GM18505 (cell line): ENCODE measurements at regions not wholly inside any gene's neighbourhood (a gene's known extent, or its start where the extent isn't known, plus 50 kb on each side); places are given as distances from the start of the nearest gene placed in this dataset.

ENCODE experiments used
- ATAC-seq: cut with Tn5 transposase; IDR thresholded peaks from one replicate; pipeline ENCODE4 v1.9.1; 2021; ENCODE audit not compliant: unreplicated experiment
- POLR2A ChIP-seq: IDR thresholded peaks from 4 replicates; pipeline ENCODE4 v1.6.1; 2011; ENCODE audit warnings: borderline replicate concordance; ENCODE audit not compliant: insufficient read depth, insufficient read length; ENCODE audit errors: extremely low read depth

GRCh38 chr13:85431720-85432119 lies 367.5 kb downstream of the SLITRK6 start:
- no peak for TF ChIP-seq POLR2A
- ATAC-seq = no peak

- no peak for TF ChIP-seq POLR2A
- no peak for ATAC-seq
Measured at GRCh38 chr13:85430216-85430794, 368.9 kb downstream of the SLITRK6 start.

GRCh38 chr13:85427416-85427815 lies 371.8 kb downstream of the SLITRK6 start:
- TF ChIP-seq POLR2A = no peak
- no peak for ATAC-seq

- no peak for ATAC-seq
- TF ChIP-seq POLR2A = no peak
Measured at GRCh38 chr13:85420136-85420535, 379.1 kb downstream of the SLITRK6 start.

GRCh38 chr13:85419611-85420010 lies 379.6 kb downstream of the SLITRK6 start:
- ATAC-seq = no peak

GRCh38 chr13:85417807-85418206 lies 381.4 kb downstream of the SLITRK6 start:
- TF ChIP-seq POLR2A = no peak
- no peak for ATAC-seq

More at GRCh38 chr13:85419611-85420010, 379.6 kb downstream of the SLITRK6 start:
- no peak for TF ChIP-seq POLR2A

GRCh38 chr13:85413664-85414063 lies 385.6 kb downstream of the SLITRK6 start:
- ATAC-seq = no peak
- TF ChIP-seq POLR2A = no peak

- ATAC-seq = no peak
- TF ChIP-seq POLR2A = no peak
Measured at GRCh38 chr13:85412448-85412847, 386.8 kb downstream of the SLITRK6 start.

- ATAC-seq = no peak
- no peak for TF ChIP-seq POLR2A
Measured at GRCh38 chr13:85411591-85411990, 387.6 kb downstream of the SLITRK6 start.

GRCh38 chr13:85408415-85408814 lies 390.8 kb downstream of the SLITRK6 start:
- TF ChIP-seq POLR2A = no peak
- no peak for ATAC-seq

- no peak for TF ChIP-seq POLR2A
- ATAC-seq = no peak
Measured at GRCh38 chr13:85406269-85406975, 392.8 kb downstream of the SLITRK6 start.

GRCh38 chr13:85405316-85405897 lies 393.8 kb downstream of the SLITRK6 start:
- no peak for TF ChIP-seq POLR2A
- no peak for ATAC-seq

- ATAC-seq = no peak
- no peak for TF ChIP-seq POLR2A
Measured at GRCh38 chr13:85386424-85386823, 412.8 kb downstream of the SLITRK6 start.

- no peak for TF ChIP-seq POLR2A
- ATAC-seq = no peak
Measured at GRCh38 chr13:85383291-85383690, 415.9 kb downstream of the SLITRK6 start.

GRCh38 chr13:85381082-85381481 lies 418.1 kb downstream of the SLITRK6 start:
- no peak for TF ChIP-seq POLR2A
- ATAC-seq = no peak

GRCh38 chr13:85379991-85380390 lies 419.2 kb downstream of the SLITRK6 start:
- TF ChIP-seq POLR2A = no peak
- ATAC-seq = no peak
